Endothelial cell of umbilical vein (primary cell): ENCODE measurements at regions not wholly inside any gene's neighbourhood (a gene's known extent, or its start where the extent isn't known, plus 50 kb on each side); places are given as distances from the start of the nearest gene placed in this dataset.

Source experiments
- BruUV-seq: library from RNA; stranded (reverse); fragments of 400-500 nt; replicated peaks from 2 replicates; lab custom pipeline; 2021; lab: Mats Ljungman, UMichigan
- CTCF ChIA-PET: fragments of 300-600, 350-600 bp; sonication (Branson Sonifier 250); formaldehyde crosslinking; loops from one replicate; lab custom pipeline; 2021; ENCODE audit warnings: antibody characterized with exemption, inconsistent platforms; lab: Charles Lee
- POLR2A ChIA-PET: fragments of 300-600, 350-600 bp; sonication (Branson Sonifier 250); formaldehyde crosslinking; loops from one replicate; lab custom pipeline; 2021; ENCODE audit warnings: antibody characterized with exemption, inconsistent platforms; lab: Charles Lee
- DNase-seq: peaks from one replicate; pipeline ENCODE4 v3.0.0-alpha.2; 2011; ENCODE audit warnings: low read depth, low spot score
- FAIRE-seq: peaks from 2 replicates; lab custom pipeline; 2011; peaks lifted over from hg19 to GRCh38; lab: Jason Lieb, UNC
- H2AFZ ChIP-seq: 2 replicates; pipeline ENCODE4 v1.6.0; 2012; ENCODE audit warnings: low read depth, low read length, control low read depth, inconsistent platforms
- H3K27ac ChIP-seq: 2 replicates; pipeline ENCODE4 v1.5.1; 2011; ENCODE audit warnings: low read depth, mild to moderate bottlenecking, control low read depth, low read length, moderate library complexity; ENCODE audit not compliant: insufficient read depth
- H3K27me3 ChIP-seq, 2 experiments: 2 replicates each; pipeline versions ENCODE4 v1.6.0 to v1.6.1; 2011; ENCODE audit warnings: low read length in 2 of 2, mixed read lengths in 1 of 2; ENCODE audit not compliant: control insufficient read depth in 2 of 2, insufficient read depth in 2 of 2
- H3K36me3 ChIP-seq, 2 experiments: 2 replicates in 1 of 2; 3 replicates in 1 of 2; pipeline ENCODE4 v1.5.1; 2011; ENCODE audit warnings: low read length in 2 of 2, mild to moderate bottlenecking in 1 of 2, moderate library complexity in 1 of 2; ENCODE audit not compliant: control insufficient read depth in 2 of 2, insufficient read depth in 2 of 2; ENCODE audit errors: extremely low read depth in 1 of 2
- H3K4me1 ChIP-seq: 3 replicates; pipeline ENCODE4 v1.5.1; 2011; ENCODE audit warnings: mild to moderate bottlenecking, low read length; ENCODE audit not compliant: control insufficient read depth, insufficient read depth; ENCODE audit errors: extremely low read depth
- H3K4me2 ChIP-seq: 2 replicates; pipeline ENCODE4 v1.6.1; 2011; ENCODE audit warnings: low read length, control low read depth, mixed read lengths; ENCODE audit not compliant: insufficient read depth
- H3K4me3 ChIP-seq, 3 experiments: fragments of 200-600 bp in 1 of 3; sonication (generic), shearing (Covaris generic) in 1 of 3; replicated peaks in 1 of 3; 2 replicates each; pipeline ENCODE4 v1.5.1; 2011 to 2016; ENCODE audit warnings: control low read depth in 3 of 3, low read length in 3 of 3, mild to moderate bottlenecking in 2 of 3, inconsistent platforms in 1 of 3, low read depth in 1 of 3, moderate library complexity in 1 of 3; ENCODE audit not compliant: insufficient read depth in 1 of 3
- H3K79me2 ChIP-seq: 2 replicates; pipeline ENCODE4 v1.6.0; 2012; ENCODE audit warnings: low read length, inconsistent platforms; ENCODE audit not compliant: control insufficient read depth, insufficient read depth
- H3K9ac ChIP-seq: replicated peaks from 2 replicates; pipeline ENCODE3; 2011; ENCODE audit warnings: low read length, control low read depth; ENCODE audit not compliant: insufficient read depth; ENCODE audit errors: extremely low read depth
- H3K9me1 ChIP-seq: replicated peaks from 3 replicates; pipeline ENCODE4 v1.6.0; 2011; ENCODE audit warnings: mild to moderate bottlenecking, low read length; ENCODE audit not compliant: control insufficient read depth, insufficient read depth; ENCODE audit errors: extremely low read depth
- H3K9me3 ChIP-seq: replicated peaks from 2 replicates; pipeline ENCODE4 v1.5.1; 2012; ENCODE audit warnings: low read length, inconsistent platforms; ENCODE audit not compliant: control insufficient read depth, insufficient read depth
- H4K20me1 ChIP-seq: replicated peaks from 2 replicates; pipeline ENCODE3; 2011; ENCODE audit warnings: mild to moderate bottlenecking, low read length; ENCODE audit not compliant: control insufficient read depth, insufficient read depth; ENCODE audit errors: extremely low read depth
- CTCF ChIP-seq, 2 donors: IDR thresholded peaks; 1 replicate in 1 of 2; 2 replicates in 1 of 2; pipeline ENCODE4 v1.5.1; 2011; ENCODE audit warnings: low read length in 2 of 2, mild to moderate bottlenecking in 2 of 2, moderate library complexity in 2 of 2, control low read depth in 1 of 2, inconsistent platforms in 1 of 2, low read depth in 1 of 2; ENCODE audit not compliant: insufficient read depth in 1 of 2; ENCODE audit errors: extremely low read depth in 1 of 2
- EZH2 ChIP-seq: IDR thresholded peaks from 2 replicates; pipeline ENCODE4 v1.6.1; 2012; ENCODE audit warnings: borderline replicate concordance, low read depth, mild to moderate bottlenecking, moderate library complexity, low read length, inconsistent platforms; ENCODE audit not compliant: severe bottlenecking
- FOS ChIP-seq: IDR thresholded peaks from 2 replicates; pipeline ENCODE4 v1.6.1; 2011; ENCODE audit warnings: mild to moderate bottlenecking, low read length, moderate library complexity, borderline replicate concordance; ENCODE audit not compliant: insufficient read depth
- GATA2 ChIP-seq: IDR thresholded peaks from 2 replicates; pipeline ENCODE4 v1.7.0; 2011; ENCODE audit warnings: low read depth, mild to moderate bottlenecking, moderate library complexity, mixed read lengths, low read length; ENCODE audit not compliant: insufficient read length, insufficient read depth
- JUN ChIP-seq: IDR thresholded peaks from 2 replicates; pipeline ENCODE4 v1.6.1; 2011; ENCODE audit warnings: borderline replicate concordance, low read depth; ENCODE audit not compliant: insufficient read length, insufficient read depth
- MYC ChIP-seq: IDR thresholded peaks from one replicate; pipeline ENCODE4 v1.6.1; 2011; ENCODE audit warnings: mild to moderate bottlenecking, low read depth, low read length
- POLR2A ChIP-seq: IDR thresholded peaks from 2 replicates; pipeline ENCODE4 v1.6.1; 2012; ENCODE audit warnings: low read depth, mild to moderate bottlenecking, control low read depth, low read length
- POLR2AphosphoS5 ChIP-seq: IDR thresholded peaks from 2 replicates; pipeline ENCODE4 v1.6.1; 2012; ENCODE audit warnings: low read depth, mild to moderate bottlenecking, control low read depth, low read length, moderate library complexity; ENCODE audit not compliant: insufficient read depth
- dilution Hi-C: fragments of 300-500 bp; cut with MboI; formaldehyde crosslinking; loops from one replicate; pipeline ENCODE4 v1.15.0; 2019; ENCODE audit warnings: low sequenced_read_pairs; ENCODE audit not compliant: extremely low pct_ligation_motif_present
- intact Hi-C: fragments of 100-400 bp; cut with micrococcal nuclease; formaldehyde crosslinking; loops from one replicate; pipeline ENCODE4 v1.10.0; 2022
- TF ChIP-seq, protein P1 (sequence below): IDR thresholded peaks from 2 replicates; pipeline ENCODE4 v1.6.1; 2011; ENCODE audit not compliant: insufficient read depth, insufficient read length

DNA sequence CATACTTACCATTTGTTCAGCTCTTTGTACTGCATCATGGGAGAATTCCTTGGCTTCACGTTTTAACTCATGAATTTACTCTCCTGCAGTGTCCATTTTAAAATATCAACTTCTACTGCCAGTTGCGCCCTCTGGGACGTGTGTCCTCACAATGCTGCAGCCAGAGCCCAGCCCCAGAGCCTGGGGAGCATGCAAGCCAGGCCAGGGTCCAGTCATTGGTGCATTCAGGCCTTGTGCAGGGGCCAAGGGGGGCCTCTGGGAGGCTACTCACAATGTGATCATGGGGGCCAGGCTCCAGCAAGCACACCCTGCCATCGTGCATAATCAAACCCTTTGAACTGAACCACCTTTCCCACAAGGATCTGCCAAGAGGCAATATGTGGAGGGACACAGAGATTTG is 105.6 kb upstream of the CCDC112 start:
- DNase-seq (no peak), FAIRE-seq (no peak)
- H3K27ac ChIP-seq = no peak overlapping the region
- no peaks in the 10 kb centered on the region for H4K20me1 ChIP-seq
- no peak overlapping the region for H2AFZ ChIP-seq
- H3K9me3 ChIP-seq = no peaks in the 10 kb centered on the region
- H3K4me2 ChIP-seq = no peak overlapping the region
- BruUV-seq = no TSS peak
- no peak overlapping the region for H3K9ac ChIP-seq
- ChIA-PET POLR2A (no interaction called here), CTCF (no interaction called here)
- H3K79me2 ChIP-seq = no peaks in the 10 kb centered on the region
- no peaks in the 10 kb centered on the region for H3K36me3 ChIP-seq
- intact Hi-C loops = no loop called here
- no peaks in the 10 kb centered on the region for H3K9me1 ChIP-seq
- no peaks in the 10 kb centered on the region for H3K27me3 ChIP-seq
- TF ChIP-seq, protein P1, sequence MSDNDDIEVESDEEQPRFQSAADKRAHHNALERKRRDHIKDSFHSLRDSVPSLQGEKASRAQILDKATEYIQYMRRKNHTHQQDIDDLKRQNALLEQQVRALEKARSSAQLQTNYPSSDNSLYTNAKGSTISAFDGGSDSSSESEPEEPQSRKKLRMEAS = no peak
- TF ChIP-seq MYC (no peak), CTCF (IDR thresholded peaks at IDR 0.05; ENCODE audit: extremely low read depth in 1 of 2, insufficient read depth in 1 of 2, low read depth in 1 of 2, low read length in 2 of 2) (no peak), POLR2A (no peak), JUN (no peak), GATA2 (no peak), EZH2 (no peak), POLR2AphosphoS5 (no peak), FOS (no peak)
- H3K4me3 ChIP-seq = no peak overlapping the region
- dilution Hi-C loops = no loop called here
- no peaks in the 10 kb centered on the region for H3K4me1 ChIP-seq
